CD4-positive, alpha-beta T cell (primary cell): ENCODE measurements at regions not wholly inside any gene's neighbourhood (a gene's known extent, or its start where the extent isn't known, plus 50 kb on each side); places are given as distances from the start of the nearest gene placed in this dataset.

Experiments
- ATAC-seq: fragments of 200-7000 bp; cut with Tn5 transposase; one replicate; pipeline ENCODE4 v1.10.0; 2022; ENCODE audit warnings: mild to moderate bottlenecking; ENCODE audit not compliant: poor library complexity
- CTCF ChIA-PET: fragments of 350-600 bp; sonication (Branson Sonifier 250); formaldehyde crosslinking; loops from one replicate; lab custom pipeline; 2021; ENCODE audit warnings: antibody characterized with exemption, inconsistent platforms; lab: Charles Lee
- POLR2A ChIA-PET: fragments of 350-600 bp; sonication (Branson Sonifier 250); formaldehyde crosslinking; loops from one replicate; lab custom pipeline; 2021; ENCODE audit warnings: antibody characterized with exemption, inconsistent platforms; lab: Charles Lee
- DNase-seq, 14 experiments: peaks; one replicate each; pipeline ENCODE4 v3.0.0-alpha.2; 2013 to 2020; ENCODE audit warnings: mixed read lengths in 2 of 14
- H3K27ac ChIP-seq, 2 donors: one replicate each; pipeline versions ENCODE4 v1.5.1 to v1.7.0; 2013; ENCODE audit warnings: low read length in 2 of 2, low read depth in 1 of 2, mild to moderate bottlenecking in 1 of 2
- H3K27me3 ChIP-seq, 2 experiments: 1 replicate in 1 of 2; 2 replicates in 1 of 2; pipeline versions ENCODE4 v1.6.1 to v1.7.0; 2013; ENCODE audit warnings: low read length in 2 of 2, control low read depth in 1 of 2, mild to moderate bottlenecking in 1 of 2, moderate library complexity in 1 of 2; ENCODE audit not compliant: insufficient read depth in 2 of 2, control insufficient read depth in 1 of 2
- H3K36me3 ChIP-seq: one replicate; pipeline ENCODE4 v1.6.1; 2013; ENCODE audit warnings: low read length, control low read depth; ENCODE audit not compliant: insufficient read depth
- H3K4me1 ChIP-seq: one replicate; pipeline ENCODE4 v1.6.1; 2013; ENCODE audit warnings: low read length, control low read depth; ENCODE audit not compliant: insufficient read depth
- H3K4me3 ChIP-seq: one replicate; pipeline ENCODE4 v1.5.1; 2013; ENCODE audit warnings: mild to moderate bottlenecking, low read length, moderate library complexity
- H3K9me3 ChIP-seq, 2 experiments: 1 replicate in 1 of 2; 2 replicates in 1 of 2; pipeline versions ENCODE4 v1.6.1 to v1.7.0; 2013; ENCODE audit warnings: low read length in 2 of 2, mild to moderate bottlenecking in 2 of 2, control low read depth in 1 of 2, moderate library complexity in 1 of 2; ENCODE audit not compliant: control insufficient read depth in 1 of 2, insufficient read depth in 1 of 2
- H3K27ac Mint-ChIP-seq: one replicate; pipeline ENCODE4 v1.8.0; 2020; ENCODE audit warnings: mixed read lengths
- H3K27me3 Mint-ChIP-seq: one replicate; pipeline ENCODE4 v1.8.0; 2021; ENCODE audit warnings: mixed read lengths
- H3K36me3 Mint-ChIP-seq: one replicate; pipeline ENCODE4 v1.8.0; 2021; ENCODE audit warnings: low read depth, mixed read lengths
- H3K4me1 Mint-ChIP-seq: one replicate; pipeline ENCODE4 v1.8.0; 2021; ENCODE audit warnings: low read depth, mixed read lengths
- H3K4me3 Mint-ChIP-seq: one replicate; pipeline ENCODE4 v1.8.0; 2020; ENCODE audit warnings: mild to moderate bottlenecking, mixed read lengths
- H3K9me3 Mint-ChIP-seq: one replicate; pipeline ENCODE4 v1.8.0; 2020; ENCODE audit warnings: mixed read lengths
- CTCF ChIP-seq: fragments of 200-600 bp; IDR thresholded peaks from one replicate; pipeline ENCODE4 v1.8.0; 2022; ENCODE audit warnings: antibody characterized with exemption, mild to moderate bottlenecking
- intact Hi-C, 2 experiments: fragments of 100-400 bp; cut with DNase I in 1 of 2; cut with micrococcal nuclease in 1 of 2; formaldehyde crosslinking; loops; one replicate each; pipeline versions ENCODE4 v1.15.1 to v1.9.0; 2023 to 2025; cut with DNase I, micrococcal nuclease

- H3K4me1 Mint-ChIP-seq: no peaks in the 10 kb centered on the region
- intact Hi-C loops: no loop called here
- DNase-seq: no peak
- Histone ChIP-seq H3K9me3 (peaks cover 0 to 18% of the 10 kb centered on the region in 2 experiments), H3K27ac (no peak overlapping the region), H3K4me3 (no peak overlapping the region), H3K36me3 (no peaks in the 10 kb centered on the region), H3K4me1 (no peaks in the 10 kb centered on the region), H3K27me3 (no peaks in the 10 kb centered on the region)
- H3K36me3 Mint-ChIP-seq: no peaks in the 10 kb centered on the region
- TF ChIP-seq CTCF: no peak
- H3K27ac Mint-ChIP-seq: no peak overlapping the region
- H3K27me3 Mint-ChIP-seq: no peaks in the 10 kb centered on the region
- no peak overlapping the region for H3K4me3 Mint-ChIP-seq
- POLR2A ChIA-PET: no interaction called here
- peaks cover 23% of the 10 kb centered on the region for H3K9me3 Mint-ChIP-seq
- CTCF ChIA-PET: no interaction called here
- ATAC-seq: no peak
Measured at GRCh38 chr11:97247601-97248000, 857.8 kb downstream of the JRKL start.

- H3K27ac Mint-ChIP-seq: no peak overlapping the region
- Histone ChIP-seq H3K4me3 (no peak overlapping the region), H3K9me3 (no peaks in the 10 kb centered on the region), H3K36me3 (no peaks in the 10 kb centered on the region), H3K27me3 (no peaks in the 10 kb centered on the region), H3K4me1 (no peaks in the 10 kb centered on the region), H3K27ac (no peak overlapping the region)
- intact Hi-C loops: no loop called here
- ATAC-seq: no peak
- no peaks in the 10 kb centered on the region for H3K27me3 Mint-ChIP-seq
- no peaks in the 10 kb centered on the region for H3K4me1 Mint-ChIP-seq
- no peak for DNase-seq
- no peak overlapping the region for H3K4me3 Mint-ChIP-seq
- ChIA-PET POLR2A (no interaction called here), CTCF (interaction anchor here (0.7 kb wide), 2 partner anchors 13 to 101 kb away, joined by 4 read pairs; no protein-coding TSS in a partner anchor)
- no peak for TF ChIP-seq CTCF
- H3K36me3 Mint-ChIP-seq: no peaks in the 10 kb centered on the region
- peaks cover 9% of the 10 kb centered on the region for H3K9me3 Mint-ChIP-seq
Measured at GRCh38 chr11:97254790-97255189, 865.0 kb downstream of the JRKL start.

DNA sequence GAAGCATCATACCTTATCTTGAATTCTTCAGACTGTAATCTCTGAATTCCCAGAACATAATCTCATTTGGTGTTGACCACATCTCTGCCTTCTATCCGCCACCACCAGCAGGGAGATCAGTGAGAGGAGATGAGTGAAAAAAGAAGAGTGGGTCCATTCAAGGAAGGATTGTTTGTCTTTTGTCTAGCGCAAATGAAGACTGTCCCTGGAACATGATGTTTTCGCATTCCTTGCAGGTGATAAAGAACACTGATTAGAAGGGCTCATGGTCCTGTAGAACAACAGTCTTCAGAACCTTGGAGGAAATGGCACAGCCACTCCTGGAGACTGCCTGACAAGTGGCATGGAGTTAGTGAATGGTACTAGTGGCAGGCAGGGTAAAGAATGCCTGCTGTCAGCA is 869.6 kb downstream of the JRKL start:
- H3K27ac ChIP-seq: no peak overlapping the region

More for the DNA sequence above, 869.6 kb downstream of the JRKL start:
- H3K27me3 Mint-ChIP-seq: no peaks in the 10 kb centered on the region
- H3K4me1 ChIP-seq: no peaks in the 10 kb centered on the region
- ATAC-seq (no peak), DNase-seq (no peak)
- TF ChIP-seq CTCF: no peak
- ChIA-PET POLR2A (no interaction called here), CTCF (no interaction called here)
- no peak overlapping the region for H3K4me3 Mint-ChIP-seq
- peaks cover 11% of the 10 kb centered on the region for H3K9me3 Mint-ChIP-seq
- no peak overlapping the region for H3K27ac Mint-ChIP-seq
- no peak overlapping the region for H3K4me3 ChIP-seq
- H3K36me3 ChIP-seq: no peaks in the 10 kb centered on the region
- no peaks in the 10 kb centered on the region for H3K9me3 ChIP-seq
- H3K27me3 ChIP-seq: no peaks in the 10 kb centered on the region
- intact Hi-C loops: no loop called here
- no peaks in the 10 kb centered on the region for H3K36me3 Mint-ChIP-seq
- H3K4me1 Mint-ChIP-seq: no peaks in the 10 kb centered on the region
